Activated CD4-positive, alpha-beta T cell treated with anti-CD3 and anti-CD28 coated beads, Interleukin-2, amount 10 ng/mL, durations not matched to agents 24 days and 14 days (primary cell): ENCODE measurements at regions not wholly inside any gene's neighbourhood (a gene's known extent, or its start where the extent isn't known, plus 50 kb on each side); places are given as distances from the start of the nearest gene placed in this dataset.

Experiments used
- DNase-seq: peaks from one replicate; pipeline ENCODE4 v3.0.0; 2022
- H3K27ac Mint-ChIP-seq: one replicate; pipeline ENCODE4 v1.8.0; 2022; ENCODE audit warnings: mild to moderate bottlenecking, mixed read lengths
- H3K27me3 Mint-ChIP-seq: one replicate; pipeline ENCODE4 v1.8.0; 2022; ENCODE audit warnings: mixed read lengths
- H3K36me3 Mint-ChIP-seq: one replicate; pipeline ENCODE4 v1.8.0; 2022; ENCODE audit warnings: low read depth, mild to moderate bottlenecking, mixed read lengths
- H3K4me1 Mint-ChIP-seq: one replicate; pipeline ENCODE4 v1.8.0; 2021; ENCODE audit warnings: mixed read lengths
- H3K4me3 Mint-ChIP-seq: one replicate; pipeline ENCODE4 v1.8.0; 2022; ENCODE audit warnings: mild to moderate bottlenecking, moderate library complexity, mixed read lengths
- H3K9me3 Mint-ChIP-seq: one replicate; pipeline ENCODE4 v1.8.0; 2021; ENCODE audit warnings: mixed read lengths
- intact Hi-C: fragments of 100-400 bp; cut with micrococcal nuclease; formaldehyde crosslinking; loops from one replicate; pipeline ENCODE4 v1.15.1; 2023

GRCh38 chr9:7965063-7965462 is 165.5 kb upstream of the DMAC1 start:
- DNase-seq = peak; percentile 20
- intact Hi-C loops = no loop called here
- peaks cover 2% of the 10 kb centered on the region for H3K27me3 Mint-ChIP-seq
- no peak overlapping the region for H3K27ac Mint-ChIP-seq
- H3K4me1 Mint-ChIP-seq = peaks cover 10% of the 10 kb centered on the region
- H3K9me3 Mint-ChIP-seq = peaks cover 30% of the 10 kb centered on the region
- H3K36me3 Mint-ChIP-seq = no peaks in the 10 kb centered on the region
- no peak overlapping the region for H3K4me3 Mint-ChIP-seq

GRCh38 chr9:7963026-7963425 is 163.4 kb upstream of the DMAC1 start:
- no peak overlapping the region for H3K4me3 Mint-ChIP-seq
- H3K9me3 Mint-ChIP-seq = peaks cover 27% of the 10 kb centered on the region
- DNase-seq = peak; percentile 36
- H3K4me1 Mint-ChIP-seq = peaks cover 12% of the 10 kb centered on the region
- intact Hi-C loops = no loop called here
- no peak overlapping the region for H3K27ac Mint-ChIP-seq
- no peaks in the 10 kb centered on the region for H3K36me3 Mint-ChIP-seq
- H3K27me3 Mint-ChIP-seq = peaks cover 2% of the 10 kb centered on the region

- intact Hi-C loops = no loop called here
- Mint-ChIP-seq H3K36me3 (no peaks in the 10 kb centered on the region), H3K9me3 (peaks cover 20% of the 10 kb centered on the region), H3K4me3 (no peak overlapping the region), H3K27ac (no peak overlapping the region), H3K27me3 (peaks cover 2% of the 10 kb centered on the region), H3K4me1 (peaks cover 3% of the 10 kb centered on the region)
- peak; percentile 18 for DNase-seq
Observed at GRCh38 chr9:7961076-7961475, 161.5 kb upstream of the DMAC1 start.

GRCh38 chr9:7960320-7961050 is 160.9 kb upstream of the DMAC1 start:
- no peak overlapping the region for H3K27ac Mint-ChIP-seq
- no peak overlapping the region for H3K4me3 Mint-ChIP-seq
- peaks cover 3% of the 10 kb centered on the region for H3K4me1 Mint-ChIP-seq
- H3K36me3 Mint-ChIP-seq = no peaks in the 10 kb centered on the region
- peaks cover 2% of the 10 kb centered on the region for H3K27me3 Mint-ChIP-seq
- intact Hi-C loops = no loop called here
- DNase-seq = peak; percentile 11
- peaks cover 14% of the 10 kb centered on the region for H3K9me3 Mint-ChIP-seq

GRCh38 chr9:7957803-7958202 is 158.2 kb upstream of the DMAC1 start:
- Mint-ChIP-seq H3K27me3 (no peaks in the 10 kb centered on the region), H3K36me3 (no peaks in the 10 kb centered on the region), H3K9me3 (peaks cover 13% of the 10 kb centered on the region), H3K27ac (no peak overlapping the region), H3K4me3 (no peak overlapping the region), H3K4me1 (peaks cover 5% of the 10 kb centered on the region)
- DNase-seq = no peak
- intact Hi-C loops = no loop called here

GRCh38 chr9:7947577-7947976 is 148.0 kb upstream of the DMAC1 start:
- DNase-seq = no peak
- no peak overlapping the region for H3K4me3 Mint-ChIP-seq
- H3K27me3 Mint-ChIP-seq = no peaks in the 10 kb centered on the region
- no peaks in the 10 kb centered on the region for H3K36me3 Mint-ChIP-seq
- intact Hi-C loops = no loop called here
- H3K27ac Mint-ChIP-seq = no peak overlapping the region
- no peaks in the 10 kb centered on the region for H3K4me1 Mint-ChIP-seq
- peaks cover 3% of the 10 kb centered on the region for H3K9me3 Mint-ChIP-seq

GRCh38 chr9:7946458-7946857 is 146.9 kb upstream of the DMAC1 start:
- H3K4me1 Mint-ChIP-seq = no peaks in the 10 kb centered on the region
- no peak for DNase-seq
- no peaks in the 10 kb centered on the region for H3K27me3 Mint-ChIP-seq
- peaks cover 3% of the 10 kb centered on the region for H3K9me3 Mint-ChIP-seq
- intact Hi-C loops = no loop called here
- H3K27ac Mint-ChIP-seq = no peak overlapping the region
- no peaks in the 10 kb centered on the region for H3K36me3 Mint-ChIP-seq
- no peak overlapping the region for H3K4me3 Mint-ChIP-seq

GRCh38 chr9:7944572-7944971 is 145.0 kb upstream of the DMAC1 start:
- peaks cover 10% of the 10 kb centered on the region for H3K9me3 Mint-ChIP-seq
- no peaks in the 10 kb centered on the region for H3K27me3 Mint-ChIP-seq
- intact Hi-C loops = no loop called here
- H3K36me3 Mint-ChIP-seq = peaks cover 3% of the 10 kb centered on the region
- DNase-seq = no peak
- no peaks in the 10 kb centered on the region for H3K4me1 Mint-ChIP-seq
- no peak overlapping the region for H3K4me3 Mint-ChIP-seq
- no peak overlapping the region for H3K27ac Mint-ChIP-seq

GRCh38 chr9:7937761-7938491 is 138.3 kb upstream of the DMAC1 start:
- Mint-ChIP-seq H3K36me3 (peaks cover 9% of the 10 kb centered on the region), H3K4me3 (no peak overlapping the region), H3K27me3 (no peaks in the 10 kb centered on the region), H3K9me3 (peaks cover 14% of the 10 kb centered on the region), H3K27ac (no peak overlapping the region), H3K4me1 (peaks cover 17% of the 10 kb centered on the region)
- intact Hi-C loops = no loop called here
- no peak for DNase-seq

- Mint-ChIP-seq H3K4me1 (peaks cover 17% of the 10 kb centered on the region), H3K27ac (no peak overlapping the region), H3K36me3 (peaks cover 9% of the 10 kb centered on the region), H3K9me3 (peaks cover 14% of the 10 kb centered on the region), H3K4me3 (no peak overlapping the region), H3K27me3 (no peaks in the 10 kb centered on the region)
- intact Hi-C loops = no loop called here
- no peak for DNase-seq
Observed at GRCh38 chr9:7936996-7937395, 137.4 kb upstream of the DMAC1 start.

GRCh38 chr9:7936163-7936562 is 136.6 kb upstream of the DMAC1 start:
- Mint-ChIP-seq H3K9me3 (peaks cover 14% of the 10 kb centered on the region), H3K4me3 (peak overlapping the region; percentile 81), H3K27ac (peak overlapping the region; percentile 86), H3K4me1 (peaks cover 17% of the 10 kb centered on the region), H3K27me3 (no peaks in the 10 kb centered on the region), H3K36me3 (peaks cover 9% of the 10 kb centered on the region)
- DNase-seq = peak; percentile 62
- intact Hi-C loops = no loop called here

GRCh38 chr9:7935681-7936080 is 136.1 kb upstream of the DMAC1 start:
- peak; percentile 79 for DNase-seq
- Mint-ChIP-seq H3K27ac (peak overlapping the region; percentile 86), H3K9me3 (peaks cover 14% of the 10 kb centered on the region), H3K36me3 (peaks cover 9% of the 10 kb centered on the region), H3K4me1 (peaks cover 17% of the 10 kb centered on the region), H3K27me3 (no peaks in the 10 kb centered on the region), H3K4me3 (peak overlapping the region; percentile 81)
- intact Hi-C loops = loop anchor here (1.0 kb wide), 1 partner anchor 41 kb away; no protein-coding TSS in a partner anchor

GRCh38 chr9:7932767-7933166 is 133.2 kb upstream of the DMAC1 start:
- H3K36me3 Mint-ChIP-seq = peaks cover 4% of the 10 kb centered on the region
- H3K27me3 Mint-ChIP-seq = no peaks in the 10 kb centered on the region
- intact Hi-C loops = no loop called here
- H3K9me3 Mint-ChIP-seq = peaks cover 4% of the 10 kb centered on the region
- no peak overlapping the region for H3K4me3 Mint-ChIP-seq
- H3K4me1 Mint-ChIP-seq = peaks cover 17% of the 10 kb centered on the region
- H3K27ac Mint-ChIP-seq = no peak overlapping the region
- DNase-seq = no peak

- no peak overlapping the region for H3K4me3 Mint-ChIP-seq
- DNase-seq = no peak
- H3K9me3 Mint-ChIP-seq = peaks cover 3% of the 10 kb centered on the region
- intact Hi-C loops = no loop called here
- H3K36me3 Mint-ChIP-seq = no peaks in the 10 kb centered on the region
- H3K27ac Mint-ChIP-seq = no peak overlapping the region
- H3K4me1 Mint-ChIP-seq = peaks cover 7% of the 10 kb centered on the region
- no peaks in the 10 kb centered on the region for H3K27me3 Mint-ChIP-seq
Observed at GRCh38 chr9:7930613-7931012, 131.0 kb upstream of the DMAC1 start.
